Activated CD4-positive, alpha-beta T cell treated with anti-CD3 and anti-CD28 coated beads, Interleukin-2, amount 10 ng/mL, durations not matched to agents 24 days and 14 days (primary cell): ENCODE measurements at regions not wholly inside any gene's neighbourhood (a gene's known extent, or its start where the extent isn't known, plus 50 kb on each side); places are given as distances from the start of the nearest gene placed in this dataset.
"Not testable (repeated sequence)": the region's sequence is repeated elsewhere in the genome, so short reads cannot be mapped to it uniquely, and the experiment has no call there.

Source experiments
- DNase-seq: peaks from one replicate; pipeline ENCODE4 v3.0.0; 2022
- H3K27ac Mint-ChIP-seq: one replicate; pipeline ENCODE4 v1.8.0; 2022; ENCODE audit warnings: mild to moderate bottlenecking, mixed read lengths
- H3K27me3 Mint-ChIP-seq: one replicate; pipeline ENCODE4 v1.8.0; 2022; ENCODE audit warnings: mixed read lengths
- H3K36me3 Mint-ChIP-seq: one replicate; pipeline ENCODE4 v1.8.0; 2022; ENCODE audit warnings: low read depth, mild to moderate bottlenecking, mixed read lengths
- H3K4me1 Mint-ChIP-seq: one replicate; pipeline ENCODE4 v1.8.0; 2021; ENCODE audit warnings: mixed read lengths
- H3K4me3 Mint-ChIP-seq: one replicate; pipeline ENCODE4 v1.8.0; 2022; ENCODE audit warnings: mild to moderate bottlenecking, moderate library complexity, mixed read lengths
- H3K9me3 Mint-ChIP-seq: one replicate; pipeline ENCODE4 v1.8.0; 2021; ENCODE audit warnings: mixed read lengths
- intact Hi-C: fragments of 100-400 bp; cut with micrococcal nuclease; formaldehyde crosslinking; loops from one replicate; pipeline ENCODE4 v1.15.1; 2023

DNA sequence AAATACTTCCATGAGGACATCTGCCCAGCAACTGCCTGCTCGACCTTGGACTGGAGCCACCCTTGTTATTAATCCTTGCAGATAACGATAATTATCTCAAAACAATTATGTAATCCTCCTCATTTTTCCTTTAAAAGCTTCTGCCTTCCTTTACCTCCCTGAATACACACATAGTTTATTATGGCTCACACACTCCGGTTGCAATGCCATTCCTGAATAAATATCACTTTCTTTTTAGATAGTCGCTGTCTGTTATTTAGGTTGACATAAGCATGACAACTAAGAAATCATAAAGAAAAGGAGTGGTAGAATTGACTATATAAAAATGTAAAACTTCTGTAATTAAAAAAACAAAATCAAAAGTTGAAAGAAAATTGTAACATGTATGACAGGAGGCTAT is 64.8 kb downstream of the B4GALT7 start:
- intact Hi-C loops, H3K27ac Mint-ChIP-seq, H3K9me3 Mint-ChIP-seq, DNase-seq, H3K4me3 Mint-ChIP-seq, H3K4me1 Mint-ChIP-seq, H3K27me3 Mint-ChIP-seq: not testable (repeated sequence)
- H3K36me3 Mint-ChIP-seq: peaks cover 17% of the 10 kb centered on the region

DNA sequence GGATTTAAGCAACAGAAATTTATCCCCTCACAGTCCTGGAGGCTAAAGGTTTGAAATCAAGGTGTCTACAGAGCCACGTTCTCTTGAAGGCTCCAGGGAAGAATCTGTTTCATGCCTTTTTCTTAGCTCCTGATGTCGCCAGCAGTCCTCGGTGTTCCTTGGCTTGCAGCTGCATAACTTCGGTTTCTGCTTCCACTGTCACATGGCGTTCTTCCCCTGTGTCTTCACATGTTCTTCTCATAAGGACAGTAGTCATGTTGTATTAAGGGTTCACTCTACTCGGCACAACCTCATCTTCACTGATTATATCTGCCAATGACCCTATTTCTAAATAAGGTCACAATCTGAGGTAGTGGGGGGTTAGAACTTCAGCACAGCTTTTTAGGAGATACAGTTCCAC is 65.2 kb downstream of the B4GALT7 start:
- H3K4me3 Mint-ChIP-seq, H3K9me3 Mint-ChIP-seq, intact Hi-C loops: not testable (repeated sequence)

DNA sequence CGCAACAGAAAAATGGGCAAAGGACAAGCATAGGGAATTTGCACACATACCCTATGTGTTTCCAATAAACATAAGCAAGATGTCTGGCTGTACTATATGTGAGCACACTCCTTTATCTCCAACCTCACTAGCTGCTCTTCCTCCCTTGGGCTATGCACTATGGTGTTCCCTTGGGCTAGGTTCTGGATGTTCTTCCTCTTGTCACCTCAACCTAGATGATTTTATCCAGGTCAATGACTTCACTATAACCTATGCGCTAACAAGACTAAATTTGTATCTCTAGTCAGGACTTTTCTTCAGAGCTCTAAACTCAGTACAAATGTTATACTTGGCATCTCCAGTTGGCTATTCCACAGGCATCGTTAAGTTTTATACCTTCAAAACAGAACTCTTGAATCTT is 66.0 kb downstream of the B4GALT7 start:
- intact Hi-C loops, H3K4me3 Mint-ChIP-seq, H3K27me3 Mint-ChIP-seq, H3K27ac Mint-ChIP-seq, H3K4me1 Mint-ChIP-seq, DNase-seq, H3K9me3 Mint-ChIP-seq: not testable (repeated sequence)
- peaks cover 13% of the 10 kb centered on the region for H3K36me3 Mint-ChIP-seq

More for the DNA sequence above, 65.2 kb downstream of the B4GALT7 start:
- not testable (repeated sequence) for H3K27me3 Mint-ChIP-seq, H3K27ac Mint-ChIP-seq, DNase-seq, H3K4me1 Mint-ChIP-seq
- H3K36me3 Mint-ChIP-seq: peaks cover 14% of the 10 kb centered on the region

DNA sequence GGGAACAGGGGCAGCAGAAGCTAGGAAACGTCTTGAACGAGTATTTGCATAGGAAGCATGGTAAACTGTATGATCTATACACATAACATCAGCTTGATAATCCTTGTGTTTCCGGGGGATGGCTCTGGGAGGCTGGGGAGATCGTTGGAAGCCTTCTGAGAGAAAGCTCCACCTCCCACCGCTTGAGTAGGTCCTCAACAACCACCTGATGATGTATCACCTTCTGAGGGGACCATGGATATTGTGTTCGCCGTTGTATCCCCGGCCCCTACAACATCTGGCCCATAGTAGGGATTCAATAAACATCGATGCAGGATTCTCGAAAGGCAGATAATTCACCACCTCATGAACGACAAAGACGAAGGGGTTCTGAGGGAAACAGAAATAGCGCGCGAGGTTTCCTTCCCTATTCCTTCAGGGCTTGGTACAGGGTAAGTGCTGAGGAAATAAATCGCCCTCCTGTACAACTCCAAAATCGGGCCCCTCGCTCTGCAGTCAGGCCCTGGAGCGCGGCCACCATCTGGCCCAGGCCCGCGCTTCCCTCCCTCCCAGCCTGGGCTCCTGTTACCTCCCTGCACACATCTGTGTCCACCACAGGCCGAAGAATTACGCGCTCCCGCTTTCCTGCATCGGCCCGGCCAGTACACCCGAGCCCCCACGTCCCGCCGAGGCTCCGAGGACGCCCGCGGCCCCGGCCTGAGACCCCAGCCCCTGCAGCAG is 71.3 kb downstream of the B4GALT7 start:
- DNase-seq: peak; percentile 63
- H3K4me3 Mint-ChIP-seq, H3K4me1 Mint-ChIP-seq, H3K36me3 Mint-ChIP-seq, H3K27me3 Mint-ChIP-seq, intact Hi-C loops, H3K9me3 Mint-ChIP-seq, H3K27ac Mint-ChIP-seq: not testable (repeated sequence)

DNA sequence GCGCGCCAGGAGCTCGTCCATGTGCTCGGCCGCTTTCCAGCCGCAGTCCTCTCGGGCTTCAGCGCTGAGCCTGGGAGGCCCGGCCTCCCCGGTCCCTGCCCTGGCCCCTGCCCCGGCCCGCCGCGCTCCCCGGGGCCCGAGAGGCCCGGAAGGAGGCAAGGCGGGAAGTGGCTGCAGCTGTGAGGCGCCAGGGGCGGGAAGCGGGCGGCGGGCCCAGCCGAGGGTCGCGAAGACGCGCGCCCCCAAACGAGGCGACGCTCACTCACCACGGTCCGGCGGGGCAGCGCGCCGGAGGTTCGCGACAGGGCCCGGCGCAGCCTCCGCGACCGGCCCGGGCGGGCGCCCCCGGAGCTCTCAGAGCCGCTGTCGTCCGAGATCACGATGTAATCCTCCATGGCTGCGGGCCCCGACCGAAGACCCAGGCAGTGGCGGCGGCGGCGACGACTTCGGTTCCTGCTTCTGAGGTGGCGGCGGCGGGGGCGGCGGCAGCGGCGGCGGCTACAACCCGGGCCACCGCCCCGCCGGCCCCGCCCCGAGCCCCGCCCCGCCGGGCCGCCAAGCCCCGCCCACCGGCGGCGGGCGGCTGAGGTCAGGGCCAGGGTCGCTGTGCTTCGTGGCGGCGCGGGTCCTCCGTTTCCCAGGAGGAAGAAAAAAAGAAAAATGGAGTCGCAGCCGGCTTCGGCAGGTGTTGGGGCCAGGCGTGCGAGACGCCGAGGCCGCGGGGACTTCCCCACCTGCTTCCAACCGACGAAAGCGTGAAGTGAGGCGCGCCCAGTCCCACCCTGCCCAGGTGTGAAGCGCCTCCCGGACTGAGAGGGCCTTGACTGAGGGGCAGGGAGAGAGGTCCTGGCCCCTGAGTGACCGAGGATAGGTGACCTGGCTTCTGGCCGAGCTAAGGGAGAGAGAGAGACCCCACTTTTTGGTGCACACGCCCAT is 72.1 kb downstream of the B4GALT7 start:
- H3K9me3 Mint-ChIP-seq, H3K4me1 Mint-ChIP-seq, H3K27ac Mint-ChIP-seq, H3K36me3 Mint-ChIP-seq, intact Hi-C loops, H3K4me3 Mint-ChIP-seq, H3K27me3 Mint-ChIP-seq: not testable (repeated sequence)
- peak; percentile 92 for DNase-seq
